WERI-Rb-1 (cell line): ENCODE measurements at regions not wholly inside any gene's neighbourhood (a gene's known extent, or its start where the extent isn't known, plus 50 kb on each side); places are given as distances from the start of the nearest gene placed in this dataset.

Source experiments
- DNase-seq: peaks from one replicate; pipeline ENCODE4 v3.0.0-alpha.2; 2020
- H3K27ac ChIP-seq: fragments of 250-450 bp; sonication (Bioruptor Pico); 2 replicates; pipeline ENCODE4 v1.5.1; 2020; ENCODE audit warnings: mild to moderate bottlenecking, moderate library complexity
- H3K27me3 ChIP-seq: fragments of 250-450 bp; sonication (Bioruptor Pico); 2 replicates; pipeline ENCODE4 v1.5.1; 2021; ENCODE audit warnings: mild to moderate bottlenecking, low read depth, moderate library complexity; ENCODE audit not compliant: insufficient read depth, severe bottlenecking
- H3K36me3 ChIP-seq: fragments of 250-450 bp; sonication (Bioruptor Pico); 2 replicates; pipeline ENCODE4 v1.5.1; 2020; ENCODE audit warnings: mild to moderate bottlenecking, moderate library complexity
- H3K4me3 ChIP-seq: 2 replicates; pipeline ENCODE4 v1.5.1; 2011; ENCODE audit warnings: low read depth, mild to moderate bottlenecking, control low read depth, low read length
- H3K9me3 ChIP-seq: fragments of 250-450 bp; sonication (Bioruptor Pico); 2 replicates; pipeline ENCODE4 v1.5.1; 2021; ENCODE audit warnings: mild to moderate bottlenecking, moderate library complexity; ENCODE audit not compliant: severe bottlenecking
- CTCF ChIP-seq: IDR thresholded peaks from 2 replicates; pipeline ENCODE4 v1.5.1; 2011; ENCODE audit warnings: low read depth, mild to moderate bottlenecking, control low read depth, inconsistent platforms, low read length

- Histone ChIP-seq H3K27me3 (no peaks in the 10 kb centered on the region), H3K4me3 (no peak overlapping the region), H3K27ac (no peak overlapping the region), H3K36me3 (no peaks in the 10 kb centered on the region), H3K9me3 (no peaks in the 10 kb centered on the region)
- no peak for TF ChIP-seq CTCF
- no peak for DNase-seq
Observed at GRCh38 chr18:57961876-57962505, 82.0 kb upstream of the NEDD4L start.

DNA sequence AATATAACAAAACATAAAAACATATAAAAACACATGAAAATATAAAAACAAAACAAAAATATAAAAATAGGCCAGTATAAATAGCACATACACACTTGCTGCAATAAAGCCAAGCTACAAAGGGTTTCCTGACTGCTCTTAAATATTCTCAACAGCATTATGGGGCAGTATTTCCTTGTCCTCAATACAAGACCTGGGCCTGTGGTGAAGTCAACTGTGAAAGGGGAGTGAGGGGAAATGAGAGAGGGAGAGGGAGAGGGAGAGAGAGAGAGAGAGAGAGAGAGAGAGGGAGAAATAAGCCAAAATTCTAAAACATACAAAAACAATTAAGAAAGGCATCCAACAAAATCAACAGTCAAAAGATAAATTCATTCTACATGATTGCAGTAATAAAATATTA lies 82.6 kb upstream of the NEDD4L start:
- DNase-seq, result no peak
- TF ChIP-seq CTCF, result no peak

GRCh38 chr18:57959278-57959677 lies 84.7 kb upstream of the NEDD4L start:
- DNase-seq, result peak; percentile 65
- H3K27ac ChIP-seq, result no peak overlapping the region
- no peaks in the 10 kb centered on the region for H3K9me3 ChIP-seq
- no peaks in the 10 kb centered on the region for H3K36me3 ChIP-seq
- H3K27me3 ChIP-seq, result no peaks in the 10 kb centered on the region
- peak; percentile 76 for TF ChIP-seq CTCF
- no peak overlapping the region for H3K4me3 ChIP-seq

More for the DNA sequence above, 82.6 kb upstream of the NEDD4L start:
- H3K4me3 ChIP-seq, result no peak overlapping the region
- H3K36me3 ChIP-seq, result no peaks in the 10 kb centered on the region
- H3K27me3 ChIP-seq, result no peaks in the 10 kb centered on the region
- H3K27ac ChIP-seq, result no peak overlapping the region
- H3K9me3 ChIP-seq, result no peaks in the 10 kb centered on the region

- no peak for TF ChIP-seq CTCF
- no peak for DNase-seq
- Histone ChIP-seq H3K4me3 (no peak overlapping the region), H3K27me3 (no peaks in the 10 kb centered on the region), H3K36me3 (no peaks in the 10 kb centered on the region), H3K27ac (no peak overlapping the region), H3K9me3 (no peaks in the 10 kb centered on the region)
Observed at GRCh38 chr18:57957210-57957609, 86.8 kb upstream of the NEDD4L start.

DNA sequence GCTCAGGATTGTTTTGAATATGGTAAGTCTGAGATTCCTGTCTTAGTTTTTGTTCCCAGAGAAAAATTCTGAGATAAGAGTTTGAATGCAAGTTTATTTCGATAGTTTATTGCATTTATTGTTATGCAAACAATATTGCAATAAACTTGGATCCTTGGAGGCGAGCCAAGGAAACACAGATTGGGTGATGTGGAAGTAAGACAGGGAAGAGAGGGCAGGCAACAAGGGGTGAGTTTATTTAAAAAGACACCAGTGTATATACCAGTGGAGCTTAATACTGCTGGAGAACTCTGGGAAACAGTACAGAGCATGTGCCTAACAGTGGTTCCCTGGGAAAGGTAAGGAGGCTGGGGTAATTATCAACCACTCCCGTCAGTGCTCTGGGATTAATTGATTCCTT lies 87.5 kb upstream of the NEDD4L start:
- H3K27ac ChIP-seq, result no peak overlapping the region
- H3K36me3 ChIP-seq, result no peaks in the 10 kb centered on the region
- no peak for DNase-seq
- H3K9me3 ChIP-seq, result no peaks in the 10 kb centered on the region
- no peak for TF ChIP-seq CTCF
- H3K27me3 ChIP-seq, result no peaks in the 10 kb centered on the region
- H3K4me3 ChIP-seq, result no peak overlapping the region

DNA sequence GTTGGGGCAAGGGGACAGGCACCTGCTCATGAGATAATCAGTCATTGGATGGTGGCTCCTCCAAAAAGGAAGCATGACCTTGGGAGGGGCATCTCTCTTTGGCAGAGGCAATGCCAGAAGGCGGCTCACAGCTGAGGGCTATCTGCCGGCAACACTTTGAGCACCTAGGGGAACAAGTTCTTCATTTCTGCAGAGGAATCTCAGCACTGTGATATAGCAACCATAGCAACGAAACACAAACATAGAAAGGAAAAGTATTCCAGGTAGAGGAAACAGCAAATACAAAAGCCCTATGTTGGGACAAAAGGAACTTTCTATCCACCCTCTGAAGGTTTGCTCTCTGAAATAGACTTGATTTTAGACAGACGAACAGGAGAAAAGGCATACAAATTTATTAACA lies 89.1 kb upstream of the NEDD4L start:
- Histone ChIP-seq H3K4me3 (no peak overlapping the region), H3K27ac (no peak overlapping the region), H3K9me3 (no peaks in the 10 kb centered on the region), H3K27me3 (no peaks in the 10 kb centered on the region), H3K36me3 (no peaks in the 10 kb centered on the region)
- no peak for TF ChIP-seq CTCF
- no peak for DNase-seq
